CD4-positive, alpha-beta T cell treated with Interleukin-15 for 1 hour (primary cell): ENCODE measurements at regions not wholly inside any gene's neighbourhood (a gene's known extent, or its start where the extent isn't known, plus 50 kb on each side); places are given as distances from the start of the nearest gene placed in this dataset.
"Not testable (repeated sequence)": the region's sequence is repeated elsewhere in the genome, so short reads cannot be mapped to it uniquely, and the experiment has no call there.

Source experiments
- DNase-seq: peaks from one replicate; pipeline ENCODE4 v3.0.0-alpha.2; 2020

DNA sequence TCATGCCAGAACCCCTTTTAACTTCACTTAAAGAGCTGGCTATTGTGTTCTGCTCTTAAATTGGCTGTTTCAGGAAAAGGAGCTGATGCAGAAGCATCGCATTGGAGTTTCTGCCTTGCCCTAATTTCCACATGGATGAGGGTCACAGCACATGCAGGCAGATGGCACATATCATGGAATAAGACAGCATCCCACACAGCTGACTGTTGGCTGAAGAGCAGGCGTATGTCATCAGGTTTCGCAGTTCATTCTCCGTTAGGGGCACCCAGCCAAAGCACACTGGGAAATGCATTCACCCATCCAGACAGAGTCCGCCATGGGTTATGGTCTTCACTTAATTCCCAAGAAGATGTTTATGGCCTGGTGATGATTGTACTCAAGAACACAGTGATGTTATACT is 572.5 kb downstream of the LIG4 start:
- no peak for DNase-seq

DNA sequence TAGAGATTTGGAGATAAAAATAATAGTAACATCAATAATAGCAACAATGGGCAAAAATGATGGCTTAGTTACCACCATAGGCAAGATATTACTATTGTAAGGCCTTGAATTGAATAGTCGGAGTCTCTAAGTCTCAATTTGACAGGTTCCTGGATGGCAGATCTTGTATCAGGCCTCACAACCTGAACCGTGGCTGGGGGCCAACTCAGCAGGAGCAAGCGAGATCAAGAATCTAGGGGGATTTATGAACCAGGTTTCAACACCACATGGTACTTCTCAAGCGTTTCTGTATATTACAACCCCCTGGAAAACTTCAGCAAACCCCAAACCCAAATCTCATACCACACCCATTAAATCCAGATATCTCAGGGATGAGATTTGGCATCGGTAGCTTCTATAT is 573.8 kb downstream of the LIG4 start:
- DNase-seq = no peak

DNA sequence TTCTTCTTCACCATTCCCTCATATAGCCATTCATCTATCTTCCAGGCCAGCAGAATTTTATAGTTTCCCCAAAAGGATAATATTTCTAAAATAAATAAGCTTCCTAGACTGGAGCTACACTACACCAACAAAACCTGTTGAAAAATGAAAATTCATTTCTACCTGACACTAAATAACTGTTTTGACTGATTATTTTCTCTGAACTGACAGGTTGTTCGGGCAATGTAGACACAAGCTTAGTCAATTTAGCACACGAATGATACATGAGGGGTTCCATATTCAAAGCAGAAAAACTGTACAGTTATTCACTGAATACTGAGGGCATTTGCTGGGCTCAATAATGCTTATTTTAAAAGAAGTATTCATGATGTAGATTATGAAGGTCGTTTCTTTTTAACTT is 589.7 kb downstream of the LIG4 start:
- DNase-seq = no peak

DNA sequence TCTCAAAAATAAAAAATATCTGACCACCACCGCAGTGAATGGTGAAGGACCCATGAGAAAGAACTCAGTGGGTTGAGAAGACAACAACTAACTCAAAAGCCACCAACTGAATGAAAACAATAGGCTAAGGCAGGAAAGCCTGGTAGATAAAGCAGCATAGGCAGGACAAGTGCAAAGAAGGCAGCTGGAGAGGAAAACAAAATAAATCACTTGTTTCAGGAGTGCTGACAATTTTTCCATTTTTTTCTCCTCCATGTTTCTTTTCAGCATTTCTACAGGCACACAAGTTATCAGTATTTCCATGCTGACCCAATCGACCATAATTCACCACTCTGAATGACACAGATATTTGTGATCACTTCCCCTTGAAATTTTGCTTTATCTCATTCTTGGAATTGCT is 597.8 kb downstream of the LIG4 start:
- DNase-seq = no peak

DNA sequence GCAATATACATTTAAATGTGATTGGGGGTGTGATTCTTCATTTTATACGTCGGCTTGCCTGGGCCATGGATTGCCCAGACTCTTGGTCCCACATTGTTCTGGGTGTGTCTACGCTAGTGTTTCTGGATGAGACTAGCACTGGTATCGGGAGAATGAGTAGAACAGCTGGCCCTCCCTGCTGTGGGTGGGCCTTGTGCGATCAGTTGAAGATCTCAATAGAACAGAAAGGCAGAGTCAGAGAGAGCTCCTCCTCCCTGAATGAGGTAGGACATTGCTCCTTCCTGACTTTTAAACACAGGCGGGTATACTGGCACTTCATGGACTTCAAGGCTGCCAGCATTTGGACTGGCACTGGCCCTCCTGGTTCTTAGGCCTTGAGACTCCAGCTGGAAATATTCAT is 603.0 kb downstream of the LIG4 start:
- DNase-seq = no peak

DNA sequence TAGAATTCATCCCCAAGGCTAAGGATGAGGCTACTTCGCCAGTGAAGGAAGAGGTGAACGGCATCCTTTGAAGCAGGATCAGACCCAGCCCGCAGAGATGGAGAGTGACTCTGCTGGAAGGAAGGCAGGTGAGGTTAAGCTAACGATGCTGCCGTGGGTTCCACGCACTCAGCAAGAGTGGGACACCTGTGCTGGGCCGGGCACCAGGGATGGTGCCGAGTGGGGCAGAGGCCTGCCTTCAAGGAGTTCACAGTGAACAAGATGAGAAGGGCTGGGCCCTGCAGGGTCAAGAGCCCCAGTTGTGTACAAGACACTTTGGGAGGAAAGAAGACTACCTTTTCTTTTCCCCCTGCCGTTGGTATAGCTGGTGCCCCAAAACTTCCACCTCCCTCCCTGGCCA is 606.6 kb downstream of the LIG4 start:
- DNase-seq = no peak

DNA sequence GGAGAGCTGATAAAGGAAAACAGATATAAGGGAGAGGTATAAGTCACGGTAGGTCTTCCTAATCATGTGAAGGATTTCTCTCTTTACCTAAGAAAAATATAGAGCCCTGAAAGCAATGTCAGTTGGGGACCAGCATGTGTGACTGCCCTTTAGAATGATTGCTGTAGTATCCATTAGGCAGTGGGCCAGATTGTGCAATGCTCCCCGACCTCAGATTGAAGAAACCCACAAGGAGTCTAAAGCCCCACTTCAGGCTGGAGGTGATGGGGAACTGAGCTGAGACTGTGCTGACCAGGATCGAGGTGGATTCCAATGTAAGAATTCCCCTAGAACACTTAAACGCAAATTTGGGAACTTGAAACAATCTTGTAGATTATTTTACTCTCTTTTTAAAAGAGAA is 614.4 kb downstream of the LIG4 start:
- DNase-seq = no peak

DNA sequence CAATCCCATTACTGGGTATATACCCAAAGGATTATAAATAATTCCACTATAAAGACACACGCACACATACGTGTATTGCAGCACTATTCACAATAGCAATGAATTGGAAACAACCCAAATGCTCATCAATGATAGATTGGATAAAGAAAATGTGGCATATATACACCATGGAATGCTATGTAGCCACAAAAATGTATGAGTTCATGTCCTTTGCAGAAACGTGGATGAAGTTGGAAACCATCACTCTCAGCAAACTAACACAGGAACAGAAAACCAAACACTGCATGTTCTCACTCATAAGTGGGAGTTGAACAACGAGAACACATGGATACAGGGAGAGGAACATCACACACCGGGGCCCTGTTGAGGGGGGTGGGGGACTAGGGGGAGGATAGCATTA is 619.0 kb downstream of the LIG4 start:
- DNase-seq = not testable (repeated sequence)

DNA sequence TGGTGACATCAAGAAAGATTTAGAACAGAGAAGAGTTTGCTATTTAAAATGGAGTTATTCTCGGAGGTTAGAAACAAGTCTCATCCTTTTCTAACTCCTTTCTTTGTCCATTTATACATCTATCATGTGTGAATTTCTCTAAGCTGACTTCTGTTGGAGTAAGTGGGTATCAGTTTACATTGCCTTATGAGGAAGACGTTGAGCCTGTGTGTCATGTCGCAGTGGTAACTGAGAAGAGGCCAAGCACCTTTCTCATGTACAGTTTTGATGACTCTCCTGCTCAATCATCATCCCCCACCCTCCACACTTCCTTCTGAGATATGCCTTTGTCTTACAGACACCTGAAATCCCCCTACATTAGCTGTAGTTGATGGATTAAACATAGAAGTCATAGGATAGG is 624.8 kb downstream of the LIG4 start:
- DNase-seq = no peak

DNA sequence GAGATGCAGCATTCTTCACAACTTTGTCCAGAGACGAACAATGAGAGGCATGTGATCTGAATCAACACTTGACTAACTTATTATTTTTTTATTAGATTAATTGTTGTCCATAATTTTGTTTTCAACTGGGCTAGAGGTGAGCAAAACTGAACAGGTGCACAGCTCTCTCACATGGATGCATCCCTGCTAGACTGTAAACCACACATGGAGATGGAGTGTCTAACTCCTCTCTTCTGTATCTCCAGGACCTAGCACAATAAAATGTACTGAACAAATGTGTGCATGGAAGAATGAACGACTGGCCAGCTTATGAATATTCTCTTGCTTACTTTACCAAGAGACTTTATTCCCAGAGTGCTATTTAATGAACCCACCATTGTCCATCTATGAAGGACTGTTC is 627.7 kb downstream of the LIG4 start:
- no peak for DNase-seq

DNA sequence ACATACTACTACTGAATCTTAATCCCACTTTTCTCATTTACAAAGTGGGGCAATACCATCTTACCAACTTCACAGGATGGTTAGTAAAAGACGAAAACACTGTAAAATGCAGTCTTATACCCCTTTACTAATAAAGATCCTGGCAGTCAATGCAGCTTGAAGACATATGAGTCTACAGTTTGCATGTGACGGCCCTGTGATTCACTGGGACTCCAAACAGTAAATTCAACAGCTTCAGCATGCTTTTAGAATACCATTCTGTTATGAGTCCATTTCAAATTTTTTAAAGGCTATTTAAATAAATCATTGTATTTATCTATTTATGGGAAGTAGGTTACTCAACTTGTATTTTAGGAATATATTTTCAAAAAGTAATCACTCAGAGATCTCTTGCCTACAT is 629.1 kb downstream of the LIG4 start:
- DNase-seq = no peak

DNA sequence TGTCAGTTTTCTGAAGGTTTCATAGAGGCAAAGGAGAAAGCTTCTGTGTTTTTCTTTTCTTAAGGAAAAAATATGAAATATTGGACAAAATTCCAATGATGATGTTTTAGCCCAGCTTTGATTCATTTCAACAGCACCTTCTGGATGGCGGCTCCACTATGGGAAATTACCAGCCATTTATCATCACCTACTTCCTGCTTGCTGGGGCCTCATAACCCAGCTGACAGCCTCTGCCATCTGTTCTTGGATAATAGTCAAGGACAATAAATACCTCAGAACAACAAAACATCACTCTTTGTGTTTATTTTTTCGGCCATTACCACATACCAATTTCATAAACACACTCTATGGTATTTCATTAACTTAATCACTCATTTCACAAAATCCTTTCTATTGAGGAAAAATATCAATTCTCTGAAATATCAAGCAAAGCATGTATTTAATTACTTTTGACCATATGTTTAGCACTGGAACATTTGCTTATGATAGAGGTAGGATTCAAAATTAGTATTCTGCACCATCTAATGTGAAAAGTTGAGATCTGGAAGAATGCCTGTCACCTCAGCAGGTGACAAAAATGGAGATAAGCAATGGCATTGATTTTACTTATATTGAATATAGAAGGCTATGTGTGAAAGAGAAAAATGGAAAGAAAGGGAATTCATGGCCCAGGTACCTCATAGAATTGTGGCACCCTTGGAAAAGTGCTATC is 629.7 kb downstream of the LIG4 start:
- DNase-seq = no peak

DNA sequence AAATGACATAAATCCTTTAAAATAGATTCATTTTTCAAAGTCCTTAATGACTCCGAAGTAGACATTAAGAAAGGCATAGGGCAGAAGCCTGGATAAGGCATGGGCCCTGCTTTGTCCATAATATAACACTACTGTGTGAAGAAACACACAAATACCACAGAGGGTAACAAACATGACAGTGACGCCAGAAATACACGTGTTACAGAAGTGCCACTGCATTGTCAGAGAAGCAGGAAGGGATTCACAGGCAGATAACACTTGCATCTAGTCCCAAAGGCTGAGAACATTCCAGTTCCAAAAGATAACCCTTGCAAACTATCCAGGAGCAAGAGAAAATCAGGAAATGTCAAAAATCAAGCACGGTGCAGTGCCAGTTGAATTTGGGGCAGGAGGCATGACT is 633.2 kb downstream of the LIG4 start:
- no peak for DNase-seq

DNA sequence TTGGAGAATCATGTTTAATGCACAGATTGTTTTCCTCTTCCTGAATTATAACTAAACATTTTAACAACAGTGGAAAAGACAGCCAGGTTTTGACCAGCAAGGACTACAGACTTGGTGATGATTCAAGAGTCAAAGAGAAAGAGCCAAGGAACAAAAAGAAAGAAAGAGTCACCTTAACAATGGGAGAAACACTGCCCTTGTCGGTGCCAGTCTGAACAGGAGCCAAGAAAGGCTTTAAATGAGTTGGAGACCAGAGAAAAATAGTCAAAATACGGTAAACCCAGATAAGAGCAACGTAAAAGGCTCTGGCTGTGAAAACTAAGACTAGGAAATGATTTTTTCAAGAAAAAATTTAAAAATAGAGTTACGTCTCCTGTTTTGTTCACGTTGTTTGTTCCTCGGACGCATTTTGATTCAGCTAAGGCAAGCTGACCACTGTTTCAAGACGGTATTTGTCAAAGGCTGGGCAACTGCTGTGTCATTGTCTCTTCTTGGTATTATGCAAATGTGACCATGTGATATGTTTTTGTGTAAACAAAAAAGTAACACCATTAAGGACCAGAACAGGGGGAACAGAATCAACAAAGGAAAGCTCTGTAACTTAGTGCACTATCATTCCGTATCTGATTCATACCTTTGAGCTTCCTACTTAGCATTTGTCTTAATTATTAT is 634.5 kb downstream of the LIG4 start:
- no peak for DNase-seq

DNA sequence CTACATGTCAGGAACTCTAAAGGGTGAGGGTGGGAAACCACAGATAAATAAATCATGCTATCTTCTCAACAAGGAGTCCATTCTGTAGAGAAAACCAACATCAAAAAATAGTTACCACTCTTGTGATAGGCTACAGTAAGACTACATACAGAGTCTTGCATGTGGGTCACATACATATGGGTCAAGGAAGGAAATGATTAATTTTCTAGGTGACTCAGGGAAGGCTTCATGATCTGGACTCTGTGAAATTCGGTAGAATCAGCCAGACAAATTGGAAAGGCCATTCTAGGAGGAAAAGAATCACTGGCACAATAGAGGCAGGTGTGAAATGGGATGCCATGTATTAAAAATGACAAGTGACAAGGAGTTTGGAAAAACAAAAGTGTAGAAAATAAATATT is 638.9 kb downstream of the LIG4 start:
- DNase-seq = no peak

DNA sequence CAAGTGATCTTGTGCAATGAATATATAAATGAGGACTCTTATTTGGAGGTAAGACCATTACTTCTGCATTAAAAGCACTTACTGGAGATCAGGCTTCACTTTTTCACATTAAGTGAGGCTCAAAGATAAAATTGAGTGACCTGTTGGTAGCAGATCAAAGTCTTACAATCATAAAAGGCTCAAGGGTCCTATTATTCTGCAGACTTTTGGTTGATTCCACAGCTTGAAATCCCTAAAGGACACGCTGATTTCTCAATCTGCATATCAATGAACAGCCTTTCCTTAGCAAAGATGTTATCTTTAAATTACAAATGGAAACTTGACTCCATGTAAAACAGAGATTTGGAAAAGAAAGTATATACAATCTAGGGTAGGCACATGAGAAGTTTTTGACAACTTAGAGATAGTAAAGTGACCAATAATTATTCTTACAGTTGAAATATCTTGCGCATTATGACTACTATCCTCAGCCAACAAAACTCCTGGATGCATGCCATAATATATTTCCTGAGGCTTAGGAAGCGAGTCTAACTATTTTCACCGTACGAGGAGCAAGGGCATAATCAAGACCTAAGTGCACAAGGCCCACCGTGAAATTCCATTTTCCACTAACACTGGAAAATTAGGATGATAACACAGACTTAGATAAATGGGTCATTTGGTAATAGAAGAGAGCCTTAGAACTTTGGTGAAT is 640.7 kb downstream of the LIG4 start:
- no peak for DNase-seq

DNA sequence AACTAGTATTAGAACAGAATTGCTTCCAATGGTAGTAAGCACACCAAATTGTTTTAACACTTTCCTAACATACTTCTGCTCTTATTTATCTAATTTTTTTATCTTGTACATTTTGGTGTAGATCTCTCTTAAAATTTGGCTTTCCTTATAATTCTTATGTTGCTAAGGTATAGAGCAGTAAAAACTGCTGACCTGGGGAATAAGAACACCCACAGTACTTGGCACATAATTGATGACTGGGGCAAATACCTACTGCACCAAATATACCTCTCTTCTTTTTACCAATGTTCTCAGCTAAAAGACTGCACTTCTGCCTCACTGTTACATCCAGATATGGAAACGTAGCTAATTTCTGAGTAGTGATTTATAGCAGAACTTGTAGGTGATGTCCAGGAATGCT is 642.2 kb downstream of the LIG4 start:
- DNase-seq = no peak

DNA sequence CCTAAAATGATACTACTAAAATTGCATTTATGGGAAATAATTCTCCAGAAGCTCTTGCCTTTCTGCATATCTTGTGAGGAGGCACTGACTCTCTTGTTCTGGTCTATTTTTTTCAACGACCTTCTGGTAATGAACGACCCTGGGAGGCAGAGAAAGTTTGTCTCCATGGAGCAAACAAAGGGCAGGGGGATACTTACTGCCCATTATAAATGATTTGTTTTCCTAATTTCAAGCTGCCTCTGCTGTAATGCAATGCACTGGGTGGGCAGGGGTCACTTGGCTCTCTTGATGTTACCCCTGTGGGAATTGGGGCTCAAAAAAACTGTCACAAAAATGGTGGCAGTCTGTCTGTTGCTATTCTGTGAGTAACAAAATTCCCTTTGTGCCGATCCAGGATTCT is 643.2 kb downstream of the LIG4 start:
- no peak for DNase-seq

DNA sequence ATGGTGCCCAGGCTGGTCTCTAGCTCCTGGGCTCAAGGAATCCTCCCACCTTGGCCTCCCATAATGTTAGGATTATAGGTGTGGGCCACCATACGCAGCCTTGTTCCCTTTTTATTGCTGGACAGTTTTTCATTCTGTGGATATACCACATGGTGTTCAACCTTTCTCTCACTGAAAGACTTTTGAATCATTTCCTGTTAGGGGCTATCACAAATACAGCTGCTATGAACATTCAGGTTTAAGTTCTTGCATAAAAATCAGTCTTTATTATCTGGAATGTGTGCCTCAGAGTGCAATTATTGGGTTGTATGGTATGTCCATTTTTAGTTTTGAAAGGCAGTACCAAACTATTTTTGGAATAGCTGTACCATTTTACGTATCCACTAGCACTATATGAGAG is 647.2 kb downstream of the LIG4 start:
- DNase-seq = no peak

DNA sequence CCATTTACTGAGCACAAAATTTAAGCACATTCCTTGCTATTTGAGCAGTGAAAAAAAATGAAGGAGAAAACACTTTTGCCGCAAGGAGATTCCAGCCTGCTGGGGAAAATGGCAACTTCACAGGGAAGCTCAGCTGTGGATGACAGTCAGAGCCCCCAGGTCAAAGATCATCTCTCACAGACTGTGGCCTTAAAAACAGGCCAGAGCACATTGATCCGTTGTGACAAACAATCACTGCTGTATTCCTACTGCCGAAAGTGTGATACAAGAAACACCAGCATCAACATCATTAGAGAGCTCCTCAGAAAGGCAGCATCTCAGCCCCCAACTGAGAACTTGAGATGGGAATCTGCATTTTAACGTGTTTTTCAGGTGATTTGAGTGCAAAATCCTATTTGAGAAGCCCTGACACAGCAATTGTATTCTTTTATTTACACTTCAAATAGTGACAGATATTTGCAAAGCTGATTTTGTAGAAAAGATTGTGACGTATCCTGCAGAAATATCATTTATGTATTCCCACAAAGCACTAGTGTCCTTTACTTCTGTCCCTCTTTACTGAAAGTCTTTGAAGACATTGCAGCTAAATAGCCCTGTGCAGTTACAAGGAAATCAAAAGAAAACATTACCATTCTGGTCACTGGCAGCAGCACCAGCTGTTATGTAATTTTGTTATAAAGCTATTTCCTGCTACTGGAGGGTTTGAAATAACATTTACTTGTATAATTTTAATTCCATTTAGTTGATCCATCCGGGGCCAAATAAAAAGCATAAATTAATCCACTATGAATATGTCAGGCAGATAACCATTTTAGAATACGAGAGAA is 652.0 kb downstream of the LIG4 start:
- no peak for DNase-seq

DNA sequence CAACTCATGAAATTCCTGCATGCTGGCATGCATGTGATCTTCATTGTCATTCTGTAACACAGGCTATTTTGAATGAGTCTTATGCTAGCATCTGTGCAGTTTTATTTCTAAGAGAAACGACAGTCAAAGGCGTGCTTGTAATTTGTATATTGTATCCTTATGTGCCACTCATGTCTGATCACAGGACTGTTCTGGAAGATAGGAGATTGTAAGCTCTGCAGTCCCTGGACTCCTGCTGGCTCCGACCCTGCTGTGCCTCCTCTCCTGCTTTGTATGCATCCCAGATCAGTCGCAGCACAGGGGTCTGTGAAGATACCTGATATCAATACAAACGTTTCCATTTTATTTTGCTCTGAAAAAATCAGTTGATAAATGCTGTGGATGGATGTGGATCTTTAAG is 653.1 kb downstream of the LIG4 start:
- DNase-seq = no peak

DNA sequence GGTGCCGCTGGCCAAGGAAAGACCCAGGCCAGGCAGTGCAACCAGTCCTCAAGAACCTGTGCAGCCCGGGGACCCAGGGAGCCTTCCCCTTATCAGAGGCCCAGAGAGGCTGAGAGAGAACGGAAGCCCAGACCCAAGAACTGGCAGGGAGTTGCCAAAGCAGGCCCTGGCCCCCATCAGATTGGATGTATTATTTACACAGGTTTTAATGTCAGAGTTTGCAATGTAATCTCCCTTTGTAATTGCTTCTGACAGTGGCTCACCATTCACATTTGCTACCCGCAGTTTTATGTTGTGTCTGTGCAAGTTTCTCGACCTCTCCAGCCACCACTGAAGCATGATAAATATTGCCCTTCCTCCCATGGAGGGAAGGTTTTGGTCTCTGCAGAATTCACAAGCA is 660.9 kb downstream of the LIG4 start:
- DNase-seq = no peak

DNA sequence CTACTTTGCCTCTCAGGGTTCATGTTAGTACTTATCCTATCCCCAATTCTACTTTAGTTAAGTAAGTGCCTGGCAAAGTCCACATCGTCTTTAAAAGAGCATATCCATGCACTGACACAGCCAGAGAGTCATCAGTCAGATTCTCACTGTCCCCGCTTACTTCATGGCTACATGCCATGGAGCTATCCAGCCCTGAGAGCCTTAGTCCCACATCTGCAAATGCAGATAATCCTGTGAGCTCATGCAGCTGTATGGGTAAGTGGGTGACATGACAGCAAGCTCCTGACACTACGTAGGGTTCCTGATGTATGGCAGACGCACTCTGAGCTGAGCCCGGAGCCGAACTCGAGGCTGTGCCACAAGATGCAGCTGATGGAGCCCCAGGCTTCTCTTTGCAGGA is 661.5 kb downstream of the LIG4 start:
- DNase-seq = no peak

DNA sequence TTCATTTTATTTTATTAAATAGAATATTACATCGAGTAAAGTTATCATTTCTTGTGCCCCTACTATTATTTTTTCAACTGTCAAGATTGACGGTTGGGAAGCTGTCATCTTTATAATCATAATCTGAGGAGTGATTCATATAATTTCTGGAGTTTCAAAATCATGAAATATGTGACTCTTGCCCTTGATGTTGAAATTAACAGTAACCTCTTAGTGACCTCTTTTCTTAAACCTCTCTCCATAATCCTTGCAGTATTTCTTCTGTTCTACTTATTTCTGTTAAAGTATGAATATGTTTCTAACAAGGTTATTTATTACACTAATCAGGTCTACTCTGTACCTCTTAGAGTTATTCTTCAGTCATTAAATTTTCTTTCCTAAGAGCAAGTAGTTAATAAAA is 663.8 kb downstream of the LIG4 start:
- no peak for DNase-seq
